Fibroblast of skin of right quadriceps (primary cell): ENCODE measurements at regions not wholly inside any gene's neighbourhood (a gene's known extent, or its start where the extent isn't known, plus 50 kb on each side); places are given as distances from the start of the nearest gene placed in this dataset.

ENCODE experiments used
- DNase-seq: peaks from one replicate; pipeline ENCODE4 v3.0.0-alpha.2; 2013

GRCh38 chr4:67106861-67107460 is 438.3 kb downstream of the CENPC start:
- no peak for DNase-seq

- DNase-seq = no peak
Observed at GRCh38 chr4:67104145-67104544, 441.2 kb downstream of the CENPC start.

- DNase-seq = no peak
Observed at GRCh38 chr4:67103001-67103747, 442.1 kb downstream of the CENPC start.

- no peak for DNase-seq
Observed at GRCh38 chr4:67101612-67102011, 443.7 kb downstream of the CENPC start.

- no peak for DNase-seq
Observed at GRCh38 chr4:67092351-67092750, 453.0 kb downstream of the CENPC start.

GRCh38 chr4:67091673-67092072 is 453.6 kb downstream of the CENPC start:
- no peak for DNase-seq

- no peak for DNase-seq
Observed at GRCh38 chr4:67087897-67088296, 457.4 kb downstream of the CENPC start.

GRCh38 chr4:67084783-67085182 is 460.5 kb downstream of the CENPC start:
- DNase-seq = no peak

GRCh38 chr4:67083496-67083895 is 461.8 kb downstream of the CENPC start:
- DNase-seq = no peak

- no peak for DNase-seq
Observed at GRCh38 chr4:67082746-67083145, 462.6 kb downstream of the CENPC start.

GRCh38 chr4:67080046-67080557 is 465.2 kb downstream of the CENPC start:
- DNase-seq = no peak

- no peak for DNase-seq
Observed at GRCh38 chr4:67071641-67072040, 473.7 kb downstream of the CENPC start.

- no peak for DNase-seq
Observed at GRCh38 chr4:67055319-67055718, 490.0 kb downstream of the CENPC start.

GRCh38 chr4:67054896-67055295 is 490.4 kb downstream of the CENPC start:
- no peak for DNase-seq

GRCh38 chr4:67052814-67053675 is 492.3 kb downstream of the CENPC start:
- DNase-seq = no peak

GRCh38 chr4:67051000-67051789 is 494.1 kb downstream of the CENPC start:
- DNase-seq = no peak

- no peak for DNase-seq
Observed at GRCh38 chr4:67049446-67049845, 495.9 kb downstream of the CENPC start.

GRCh38 chr4:67048530-67048929 is 496.8 kb downstream of the CENPC start:
- DNase-seq = no peak

GRCh38 chr4:67040315-67040714 is 505.0 kb downstream of the CENPC start:
- DNase-seq = no peak

- no peak for DNase-seq
Observed at GRCh38 chr4:67038228-67038566, 507.1 kb downstream of the CENPC start.

GRCh38 chr4:67037504-67038227 is 507.6 kb downstream of the CENPC start:
- DNase-seq = no peak

GRCh38 chr4:67036791-67037190 is 508.5 kb downstream of the CENPC start:
- no peak for DNase-seq
